Panc1 (cell line): ENCODE measurements at regions not wholly inside any gene's neighbourhood (a gene's known extent, or its start where the extent isn't known, plus 50 kb on each side); places are given as distances from the start of the nearest gene placed in this dataset.

Experiments used
- POLR2AphosphoS5 ChIP-seq: IDR thresholded peaks from 2 replicates; pipeline ENCODE4 v1.6.1; 2012; ENCODE audit warnings: mild to moderate bottlenecking, low read depth, low read length, moderate library complexity
- SIN3A ChIP-seq: IDR thresholded peaks from 2 replicates; pipeline ENCODE4 v1.6.1; 2012; ENCODE audit warnings: low read depth, mild to moderate bottlenecking, low read length, moderate library complexity, borderline replicate concordance; ENCODE audit not compliant: insufficient read depth
- TCF7L2 ChIP-seq: IDR thresholded peaks from 2 replicates; pipeline ENCODE4 v1.6.1; 2011; ENCODE audit warnings: mild to moderate bottlenecking, low read depth, low read length, inconsistent platforms
- TF ChIP-seq, protein P1 (sequence below): fragments of 450-650 bp; IDR thresholded peaks from 2 replicates; pipeline ENCODE4 v1.5.1; 2017; ENCODE audit warnings: mild to moderate bottlenecking
- TF ChIP-seq, protein P2 (sequence below), 2 experiments: IDR thresholded peaks; 2 replicates each; pipeline ENCODE4 v1.6.1; 2011 to 2012; ENCODE audit warnings: low read depth in 2 of 2, control low read depth in 1 of 2, low read length in 1 of 2, mild to moderate bottlenecking in 1 of 2, moderate library complexity in 1 of 2; ENCODE audit not compliant: insufficient read depth in 1 of 2

DNA sequence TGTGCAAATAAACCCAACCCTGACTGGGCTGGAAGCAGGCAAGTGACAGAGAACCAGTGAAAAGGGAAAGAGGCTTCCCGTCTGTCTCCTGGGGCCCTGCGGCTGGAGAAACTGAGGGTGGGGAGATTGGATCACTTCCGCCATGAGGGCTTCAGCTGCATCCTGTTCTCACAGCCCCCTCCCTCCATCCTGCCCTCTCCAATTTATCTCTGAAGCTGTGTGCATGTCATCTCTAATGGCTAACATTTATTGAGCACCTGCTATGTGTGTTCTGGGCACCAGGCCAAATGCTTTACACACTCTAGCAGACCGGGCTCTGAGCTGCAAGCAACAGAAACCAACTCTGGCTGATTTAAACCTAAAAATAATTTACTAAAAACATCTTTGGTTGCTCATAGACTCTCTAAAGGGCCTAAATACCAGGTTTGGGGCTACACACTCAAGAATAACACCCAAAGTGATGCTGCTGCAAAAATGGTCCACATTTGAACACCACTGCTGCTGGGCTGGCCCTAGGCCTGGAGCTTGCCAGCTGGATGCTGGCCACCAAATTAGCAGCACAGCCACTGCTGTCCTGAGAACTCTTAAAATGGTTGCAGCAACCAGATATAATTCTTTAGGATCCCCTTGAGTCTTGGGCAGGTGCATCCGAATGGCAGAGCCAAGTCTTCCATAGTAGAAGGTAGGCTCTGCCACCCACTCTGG, 123.6 kb upstream of the LRFN2 start:
- TF ChIP-seq SIN3A (no peak), POLR2AphosphoS5 (no peak), TCF7L2 (no peak)
- TF ChIP-seq, protein P1, sequence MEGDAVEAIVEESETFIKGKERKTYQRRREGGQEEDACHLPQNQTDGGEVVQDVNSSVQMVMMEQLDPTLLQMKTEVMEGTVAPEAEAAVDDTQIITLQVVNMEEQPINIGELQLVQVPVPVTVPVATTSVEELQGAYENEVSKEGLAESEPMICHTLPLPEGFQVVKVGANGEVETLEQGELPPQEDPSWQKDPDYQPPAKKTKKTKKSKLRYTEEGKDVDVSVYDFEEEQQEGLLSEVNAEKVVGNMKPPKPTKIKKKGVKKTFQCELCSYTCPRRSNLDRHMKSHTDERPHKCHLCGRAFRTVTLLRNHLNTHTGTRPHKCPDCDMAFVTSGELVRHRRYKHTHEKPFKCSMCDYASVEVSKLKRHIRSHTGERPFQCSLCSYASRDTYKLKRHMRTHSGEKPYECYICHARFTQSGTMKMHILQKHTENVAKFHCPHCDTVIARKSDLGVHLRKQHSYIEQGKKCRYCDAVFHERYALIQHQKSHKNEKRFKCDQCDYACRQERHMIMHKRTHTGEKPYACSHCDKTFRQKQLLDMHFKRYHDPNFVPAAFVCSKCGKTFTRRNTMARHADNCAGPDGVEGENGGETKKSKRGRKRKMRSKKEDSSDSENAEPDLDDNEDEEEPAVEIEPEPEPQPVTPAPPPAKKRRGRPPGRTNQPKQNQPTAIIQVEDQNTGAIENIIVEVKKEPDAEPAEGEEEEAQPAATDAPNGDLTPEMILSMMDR: no peak
- TF ChIP-seq, protein P2, sequence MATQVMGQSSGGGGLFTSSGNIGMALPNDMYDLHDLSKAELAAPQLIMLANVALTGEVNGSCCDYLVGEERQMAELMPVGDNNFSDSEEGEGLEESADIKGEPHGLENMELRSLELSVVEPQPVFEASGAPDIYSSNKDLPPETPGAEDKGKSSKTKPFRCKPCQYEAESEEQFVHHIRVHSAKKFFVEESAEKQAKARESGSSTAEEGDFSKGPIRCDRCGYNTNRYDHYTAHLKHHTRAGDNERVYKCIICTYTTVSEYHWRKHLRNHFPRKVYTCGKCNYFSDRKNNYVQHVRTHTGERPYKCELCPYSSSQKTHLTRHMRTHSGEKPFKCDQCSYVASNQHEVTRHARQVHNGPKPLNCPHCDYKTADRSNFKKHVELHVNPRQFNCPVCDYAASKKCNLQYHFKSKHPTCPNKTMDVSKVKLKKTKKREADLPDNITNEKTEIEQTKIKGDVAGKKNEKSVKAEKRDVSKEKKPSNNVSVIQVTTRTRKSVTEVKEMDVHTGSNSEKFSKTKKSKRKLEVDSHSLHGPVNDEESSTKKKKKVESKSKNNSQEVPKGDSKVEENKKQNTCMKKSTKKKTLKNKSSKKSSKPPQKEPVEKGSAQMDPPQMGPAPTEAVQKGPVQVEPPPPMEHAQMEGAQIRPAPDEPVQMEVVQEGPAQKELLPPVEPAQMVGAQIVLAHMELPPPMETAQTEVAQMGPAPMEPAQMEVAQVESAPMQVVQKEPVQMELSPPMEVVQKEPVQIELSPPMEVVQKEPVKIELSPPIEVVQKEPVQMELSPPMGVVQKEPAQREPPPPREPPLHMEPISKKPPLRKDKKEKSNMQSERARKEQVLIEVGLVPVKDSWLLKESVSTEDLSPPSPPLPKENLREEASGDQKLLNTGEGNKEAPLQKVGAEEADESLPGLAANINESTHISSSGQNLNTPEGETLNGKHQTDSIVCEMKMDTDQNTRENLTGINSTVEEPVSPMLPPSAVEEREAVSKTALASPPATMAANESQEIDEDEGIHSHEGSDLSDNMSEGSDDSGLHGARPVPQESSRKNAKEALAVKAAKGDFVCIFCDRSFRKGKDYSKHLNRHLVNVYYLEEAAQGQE (IDR thresholded peaks at IDR 0.05; ENCODE audit: insufficient read depth in 1 of 2, low read depth in 2 of 2, low read length in 1 of 2): no peak
